ENCODE measurements at regions not wholly inside any gene's neighbourhood (a gene's known extent, or its start where the extent isn't known, plus 50 kb on each side); places are given as distances from the start of the nearest gene placed in this dataset.

DNA sequence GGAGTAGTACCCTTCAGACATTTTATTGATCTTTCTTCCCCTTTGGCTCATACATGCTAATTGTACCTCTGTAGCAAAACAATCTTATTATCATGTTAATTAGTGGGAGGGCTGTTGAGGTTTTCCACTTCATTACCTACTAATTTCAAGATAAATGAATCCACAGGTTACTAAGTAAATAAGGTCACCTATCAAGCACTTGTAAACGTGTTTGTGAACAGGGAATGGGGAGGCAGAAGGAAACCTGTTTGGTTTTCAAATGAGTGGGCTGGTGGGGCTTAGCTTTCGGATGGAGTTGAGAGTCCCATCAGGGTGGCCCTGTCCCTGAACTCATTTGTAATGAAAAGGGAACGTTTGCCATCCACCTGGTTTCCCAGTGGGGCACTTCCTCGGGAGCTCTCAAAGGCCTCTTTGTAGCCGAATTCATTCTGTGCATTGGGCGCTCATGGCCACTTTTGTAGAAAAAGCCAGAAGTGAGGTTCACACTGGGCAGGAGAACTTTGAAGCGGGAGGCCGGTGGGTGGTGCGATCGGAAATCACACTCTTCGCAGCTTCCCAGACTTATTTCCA lies 419.8 kb upstream of the NR2F2 start:
- DNase-seq: peak; percentile 38

DNA sequence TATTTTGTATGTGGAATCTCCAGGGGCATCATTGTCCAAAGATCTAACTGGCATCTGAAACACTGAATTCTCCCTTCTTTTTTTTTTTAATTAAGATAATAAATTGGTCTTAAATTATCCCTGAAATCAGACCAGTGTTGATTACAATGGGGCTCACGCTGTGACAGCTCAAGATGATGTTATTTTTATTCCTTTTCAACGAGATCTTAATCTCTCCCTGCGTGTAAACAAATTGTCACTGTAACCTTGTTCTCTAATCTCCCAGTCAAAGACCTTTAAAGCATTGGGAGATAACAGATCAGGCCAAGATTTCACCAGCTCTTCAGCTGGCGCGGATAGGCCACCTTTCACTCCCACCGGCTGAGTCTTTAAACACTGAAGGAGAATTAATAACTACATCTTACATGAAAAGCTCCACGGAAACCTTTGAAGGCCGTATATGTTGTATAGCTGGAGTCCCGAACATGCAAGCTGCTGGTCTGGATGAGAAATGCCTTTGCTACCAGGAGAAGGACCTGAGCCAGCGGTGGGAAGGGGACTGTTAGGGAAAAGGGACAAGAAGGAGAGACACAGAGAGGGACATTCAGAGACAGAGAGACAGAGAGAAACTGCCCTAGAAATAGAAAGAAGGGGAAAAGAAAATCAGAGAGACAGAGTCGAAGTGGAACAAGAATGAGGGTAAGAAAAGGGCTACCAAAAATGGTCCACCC lies 418.8 kb upstream of the NR2F2 start:
- DNase-seq: no peak

DNA sequence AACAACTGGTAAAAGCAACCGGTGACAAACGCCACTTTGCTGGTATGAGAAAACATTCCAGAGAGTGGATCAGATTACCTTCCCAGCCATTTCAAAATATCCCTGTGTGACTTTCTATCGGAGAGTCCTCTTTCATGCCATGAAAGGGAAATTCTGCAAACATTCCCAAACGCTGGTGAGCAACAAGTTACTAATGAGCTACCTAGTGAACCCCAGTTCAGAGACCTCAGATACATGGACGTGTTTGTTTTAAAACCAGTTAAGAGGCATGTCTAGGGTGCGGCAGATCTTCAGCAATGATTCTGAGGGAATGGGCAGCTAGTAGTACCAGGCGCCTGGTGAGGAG lies 418.2 kb upstream of the NR2F2 start:
- DNase-seq: no peak

DNA sequence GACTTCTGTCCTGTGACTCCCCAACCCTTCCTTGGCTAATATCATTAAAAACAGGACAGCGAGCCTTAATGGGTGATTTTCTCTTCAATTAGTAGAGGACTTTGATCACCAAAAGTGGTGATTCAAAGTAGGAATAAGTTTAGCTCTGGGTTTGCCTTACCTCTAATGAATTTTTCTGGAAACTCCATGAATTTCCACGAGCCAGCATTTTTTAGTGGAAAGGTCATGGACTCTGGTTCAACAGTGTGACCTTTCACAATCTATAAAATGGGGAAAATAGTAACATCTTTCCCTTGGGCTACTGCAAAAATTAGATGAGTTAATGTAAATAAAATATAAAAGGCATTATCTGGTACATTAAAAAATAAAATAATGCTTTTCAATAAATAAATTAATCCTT lies 417.8 kb upstream of the NR2F2 start:
- DNase-seq: no peak

DNA sequence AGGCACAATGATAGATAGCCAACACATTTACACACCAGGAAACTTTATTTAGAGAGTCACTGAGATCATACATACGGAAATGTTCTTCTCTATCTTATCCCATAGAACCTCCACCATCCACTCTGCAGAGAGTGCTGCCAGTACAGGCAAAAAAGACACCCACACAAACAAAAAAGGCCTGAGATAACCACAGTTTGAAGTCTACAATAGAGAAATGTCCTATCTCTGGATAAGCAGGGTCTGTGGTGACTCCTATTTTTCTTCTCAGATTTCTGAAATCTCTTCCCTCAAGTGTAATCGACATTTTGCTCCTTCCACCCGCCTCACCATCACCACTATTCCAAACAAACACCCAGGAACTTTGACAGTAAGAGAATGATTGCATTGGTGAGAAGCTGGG lies 413.9 kb upstream of the NR2F2 start:
- DNase-seq: no peak

DNA sequence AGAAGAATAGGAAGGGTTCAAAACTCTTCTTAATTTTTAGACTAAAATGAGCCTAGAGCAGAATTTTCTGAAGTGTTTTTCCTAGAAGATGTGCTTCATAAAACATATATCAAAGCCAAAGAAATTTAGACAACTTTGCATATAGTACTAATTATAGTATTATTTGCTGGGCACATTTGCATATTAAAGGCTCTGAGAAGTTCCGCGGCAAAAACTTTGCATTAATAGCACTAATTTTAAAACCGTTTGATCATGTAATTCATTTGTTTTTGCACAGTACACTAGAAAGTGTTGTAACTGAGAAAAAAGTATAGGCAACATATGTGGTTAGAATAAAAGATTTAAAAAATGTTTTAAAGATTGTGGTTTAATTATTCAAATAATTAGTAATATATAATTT lies 412.0 kb upstream of the NR2F2 start:
- no peak for DNase-seq

DNA sequence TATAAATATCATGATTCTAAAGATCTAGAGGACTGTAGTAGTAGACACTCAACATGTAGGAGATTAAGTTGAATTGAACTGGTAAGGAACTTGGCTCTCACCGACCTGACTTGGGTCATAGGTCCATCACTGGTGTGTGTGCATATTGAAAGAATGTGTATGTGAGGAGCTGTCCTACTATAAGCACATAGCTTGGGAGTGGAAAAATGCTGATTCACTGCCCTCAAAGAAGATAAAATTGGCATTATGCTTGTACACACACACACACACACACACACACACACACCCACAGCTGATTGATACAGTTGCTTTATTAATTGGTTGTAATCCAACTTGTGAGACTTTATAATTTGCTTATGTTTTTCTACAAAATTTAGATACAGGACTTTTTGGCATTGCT lies 411.0 kb upstream of the NR2F2 start:
- no peak for DNase-seq

DNA sequence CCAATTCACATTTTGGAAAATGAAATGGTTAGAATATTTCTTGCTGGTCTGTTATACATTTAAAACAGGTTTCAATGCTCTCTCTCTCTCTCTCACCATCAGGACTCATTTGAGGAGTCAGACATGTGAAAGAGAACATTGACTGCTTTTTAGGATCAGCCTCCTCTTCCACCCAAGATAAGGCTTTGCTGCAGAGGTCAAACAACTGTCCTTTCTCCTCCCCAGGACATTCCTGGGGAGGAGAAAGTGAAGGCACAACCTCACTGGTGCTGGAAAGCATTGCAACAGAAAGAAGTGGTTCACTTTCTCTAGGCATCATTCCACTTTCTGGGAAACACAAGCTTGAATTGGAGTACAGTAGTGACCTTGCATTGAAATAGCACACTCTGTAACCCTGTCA lies 409.1 kb upstream of the NR2F2 start:
- no peak for DNase-seq

DNA sequence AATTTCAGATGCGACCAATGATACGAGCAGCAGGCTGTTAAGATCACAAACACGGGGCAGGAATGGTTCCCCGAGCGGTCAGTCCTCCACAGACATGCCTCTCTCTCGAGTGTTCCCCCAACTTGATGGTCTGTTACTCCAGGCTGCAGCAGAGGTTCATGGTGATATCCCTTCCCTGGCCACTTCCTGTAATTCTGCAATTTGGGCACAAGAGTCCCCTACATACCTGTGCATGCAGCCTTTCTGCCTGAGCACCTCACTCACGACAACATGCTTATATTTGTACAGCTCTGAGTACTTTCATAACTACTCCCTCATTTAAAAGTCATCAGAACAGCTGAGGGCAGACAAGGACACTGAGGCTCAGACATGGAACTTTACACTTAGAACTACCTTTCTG lies 408.1 kb upstream of the NR2F2 start:
- DNase-seq: no peak

DNA sequence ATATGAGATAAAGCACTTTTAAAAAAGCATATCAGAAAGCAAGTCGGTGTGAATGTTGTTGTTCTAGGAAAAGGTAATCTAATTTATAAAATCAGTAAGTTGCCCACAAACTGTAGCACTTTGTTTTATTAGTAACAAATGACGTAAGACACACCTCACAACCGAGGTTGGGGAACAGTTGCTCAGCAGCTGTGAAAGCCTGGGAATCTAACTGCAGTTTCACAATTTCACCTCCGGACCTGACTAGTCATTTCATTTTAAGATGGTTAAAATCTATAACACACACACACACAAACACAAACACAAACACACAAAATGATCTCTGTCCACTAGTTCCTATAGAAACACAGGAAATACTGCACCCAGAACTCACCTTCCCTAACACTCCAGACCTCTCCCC lies 406.7 kb upstream of the NR2F2 start:
- DNase-seq: no peak

DNA sequence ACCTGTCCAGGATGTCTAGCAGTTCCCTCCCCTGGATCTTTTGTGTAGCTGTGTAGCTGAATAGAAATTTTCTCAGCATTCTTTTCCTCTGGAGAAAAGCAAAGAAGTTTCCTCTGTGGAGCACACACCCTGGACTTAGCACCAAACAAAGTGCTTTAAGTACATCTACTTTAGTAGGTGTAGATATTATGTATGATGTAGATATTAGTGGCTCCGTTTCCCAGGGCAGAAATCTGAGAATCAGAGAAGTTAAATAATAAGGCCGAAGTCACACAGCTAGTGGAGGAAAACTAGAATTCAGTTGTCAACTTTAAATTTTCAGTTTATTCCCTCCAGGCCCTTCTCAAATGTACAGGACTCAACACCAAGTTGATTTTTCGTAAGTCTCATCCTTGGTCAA lies 401.7 kb upstream of the NR2F2 start:
- no peak for DNase-seq

DNA sequence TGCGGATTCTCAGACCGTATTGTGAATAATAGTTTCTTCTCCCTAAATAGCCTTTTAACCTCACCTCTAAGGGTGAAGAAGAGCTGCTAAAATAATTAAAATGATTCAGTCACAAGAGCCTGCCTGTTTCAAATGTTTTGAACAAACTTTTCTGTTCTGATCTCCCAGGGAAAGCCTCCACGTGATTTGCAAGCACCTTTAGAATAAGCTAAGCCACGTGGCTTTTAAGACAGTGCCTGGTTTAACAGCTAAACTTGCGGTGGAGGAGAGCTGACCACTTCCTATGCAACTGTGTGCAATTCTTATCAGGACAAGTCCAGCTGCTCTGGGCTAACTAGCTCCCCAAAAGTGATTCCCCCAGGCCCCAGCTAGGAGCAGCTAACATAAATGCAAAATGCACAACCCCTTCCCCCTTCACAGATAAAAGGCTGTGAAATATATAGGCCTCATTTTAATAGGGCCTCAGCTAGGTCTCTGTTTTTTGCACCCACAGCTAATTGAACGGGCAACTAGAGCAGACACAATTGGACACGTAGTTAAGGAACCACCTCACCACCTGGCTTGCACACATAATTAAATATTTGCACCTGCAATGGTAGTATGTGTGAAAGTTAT lies 401.2 kb upstream of the NR2F2 start:
- peak; percentile 20 for DNase-seq

DNA sequence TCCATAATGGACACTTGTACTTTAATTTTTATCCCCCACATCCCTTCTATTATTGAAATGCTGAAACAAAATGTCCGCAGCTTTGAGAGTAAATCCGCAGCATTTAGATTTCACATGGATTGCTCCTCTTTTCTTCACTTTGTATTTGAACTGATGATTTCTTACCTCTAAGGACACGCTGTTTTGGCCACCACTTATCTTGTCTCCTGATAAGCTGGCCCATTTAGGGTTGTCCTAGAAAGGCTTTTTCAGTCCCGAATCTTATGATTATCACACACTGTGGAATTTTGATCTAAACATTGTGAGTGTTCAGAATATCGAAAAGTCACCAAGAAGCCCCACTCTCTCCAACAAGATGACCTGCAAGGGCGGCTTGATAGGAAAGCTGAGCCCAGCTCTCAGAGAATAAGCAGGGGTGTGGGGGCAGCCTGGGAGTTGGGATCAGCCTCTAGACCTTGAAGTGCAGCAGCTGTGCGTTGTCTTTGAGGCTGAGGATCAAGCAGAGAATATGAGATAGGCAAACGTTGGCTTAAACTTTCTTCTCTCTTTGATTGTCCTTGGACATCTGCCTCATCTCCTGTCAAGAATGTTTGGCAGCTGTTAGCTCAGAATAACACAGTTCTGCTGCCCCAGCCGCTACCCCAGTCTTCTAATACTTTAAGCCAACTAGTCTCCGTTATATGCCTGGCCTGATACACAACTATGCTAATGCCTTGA lies 399.7 kb upstream of the NR2F2 start:
- DNase-seq: no peak

DNA sequence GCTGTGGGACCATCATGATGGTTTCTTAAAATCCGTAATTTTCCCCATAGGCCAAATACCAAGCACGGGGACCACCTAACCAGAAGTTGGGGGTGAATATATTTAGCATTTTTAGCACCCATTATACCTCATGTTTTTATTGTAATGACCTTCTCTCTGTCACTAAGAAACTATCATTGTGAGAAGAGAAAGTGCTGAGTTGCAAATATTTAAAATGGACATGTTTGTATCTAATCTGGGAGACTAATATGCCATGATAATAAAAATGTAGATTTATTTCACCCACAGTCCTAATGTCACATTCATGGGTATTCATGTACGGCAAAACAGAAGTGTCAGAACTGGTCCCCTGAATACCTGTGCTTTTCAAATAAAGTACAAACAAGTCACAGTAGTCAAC lies 398.9 kb upstream of the NR2F2 start:
- DNase-seq: no peak

DNA sequence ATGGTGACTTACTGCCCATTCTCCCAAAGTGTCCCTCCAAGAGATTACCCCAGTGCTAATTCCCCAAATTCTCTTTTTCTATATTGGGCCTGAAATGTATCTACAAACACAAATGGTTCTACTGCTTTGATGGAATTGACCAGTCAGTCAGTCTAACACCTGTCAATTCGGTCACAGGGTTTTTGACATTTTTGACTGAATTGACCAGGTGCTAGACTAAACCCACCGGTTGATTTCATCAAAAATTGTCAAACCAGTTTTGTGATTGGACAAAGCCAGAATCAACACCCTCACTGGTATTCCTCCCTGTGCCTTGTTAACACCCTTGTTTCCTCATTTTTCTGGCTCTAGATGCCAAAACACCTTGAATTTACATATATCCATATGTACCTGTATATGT lies 398.4 kb upstream of the NR2F2 start:
- no peak for DNase-seq

DNA sequence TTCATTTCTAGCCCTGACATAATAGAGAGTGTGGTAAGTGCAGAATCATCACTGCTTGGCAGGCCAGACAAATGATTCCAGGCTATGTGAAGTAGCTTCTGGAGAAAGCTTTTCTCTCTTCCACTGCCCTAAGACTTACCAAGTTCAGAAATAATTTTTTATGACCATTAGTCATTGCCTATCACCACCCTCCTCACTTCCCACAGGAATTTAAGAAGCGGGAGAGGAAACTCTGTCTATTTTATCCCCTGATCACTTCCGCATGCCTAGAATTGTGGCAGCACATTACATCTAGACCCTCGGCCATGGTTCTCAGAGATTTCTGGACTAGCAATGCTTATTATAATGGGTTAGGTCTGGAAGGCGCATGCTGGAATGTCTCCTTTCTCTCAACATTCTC lies 397.8 kb upstream of the NR2F2 start:
- no peak for DNase-seq

DNA sequence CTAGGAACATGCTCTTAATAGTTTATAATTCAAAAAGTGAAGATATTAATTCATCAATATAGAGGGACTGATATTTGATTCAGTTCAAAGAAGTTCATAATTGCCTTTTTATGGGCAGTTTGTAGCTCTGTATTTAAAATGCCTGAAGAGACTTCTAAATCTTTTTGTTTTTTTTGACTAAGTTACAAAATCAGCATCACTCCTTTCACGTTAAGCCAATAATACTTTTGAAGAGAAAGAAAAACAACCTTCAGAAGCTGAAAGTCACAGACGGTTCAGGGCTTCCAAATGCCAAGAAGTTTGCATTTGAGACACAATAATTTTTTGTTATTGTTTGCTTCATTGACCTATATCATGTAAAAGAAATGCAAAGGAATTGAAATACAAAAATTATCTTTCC lies 394.6 kb upstream of the NR2F2 start:
- no peak for DNase-seq

DNA sequence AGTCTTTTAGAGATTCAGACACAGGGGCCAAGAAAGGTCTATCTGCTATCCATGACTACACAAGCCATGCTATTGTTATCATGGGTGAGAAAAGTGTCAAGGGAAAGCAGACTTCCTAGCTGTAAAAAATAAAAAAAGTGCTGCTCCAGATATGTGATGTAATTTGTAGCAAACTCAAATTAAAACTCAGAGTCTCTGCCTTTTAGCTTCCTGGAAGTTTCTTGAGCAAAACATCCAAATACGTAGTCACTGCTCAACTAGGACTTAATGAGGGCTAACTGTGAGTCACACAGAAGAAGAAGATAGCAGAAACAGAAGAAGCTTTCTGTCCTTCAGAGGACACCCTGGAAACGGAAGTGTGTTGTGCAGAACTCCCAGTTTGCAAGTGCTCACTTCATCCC lies 393.4 kb upstream of the NR2F2 start:
- no peak for DNase-seq

DNA sequence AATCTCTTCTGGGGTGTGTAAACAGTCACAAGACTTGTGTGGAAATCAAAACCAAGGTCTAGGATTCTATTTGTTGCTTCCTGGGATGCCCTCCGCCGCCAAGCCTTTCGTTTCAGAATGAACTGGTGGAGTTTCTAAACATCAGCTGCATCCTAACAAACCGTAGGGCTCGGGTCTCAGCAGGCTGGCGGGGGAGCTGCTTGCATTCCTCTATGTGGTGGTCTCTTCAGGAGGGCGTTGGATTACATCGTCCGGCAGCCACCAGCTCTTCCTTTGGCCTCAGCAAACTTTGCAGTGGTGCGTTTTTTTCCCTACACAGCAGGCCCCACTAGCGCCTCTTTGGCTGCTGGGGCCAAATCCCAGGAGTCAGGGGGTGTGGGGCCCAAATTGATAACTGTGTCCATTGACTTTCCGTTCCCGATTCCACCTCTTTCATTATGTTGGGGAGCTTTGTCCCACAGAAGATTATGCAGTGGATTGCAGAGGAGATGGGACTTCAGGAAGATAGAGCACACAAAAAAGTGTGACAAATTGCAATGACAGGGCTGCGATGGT lies 390.0 kb upstream of the NR2F2 start:
- no peak for DNase-seq

DNA sequence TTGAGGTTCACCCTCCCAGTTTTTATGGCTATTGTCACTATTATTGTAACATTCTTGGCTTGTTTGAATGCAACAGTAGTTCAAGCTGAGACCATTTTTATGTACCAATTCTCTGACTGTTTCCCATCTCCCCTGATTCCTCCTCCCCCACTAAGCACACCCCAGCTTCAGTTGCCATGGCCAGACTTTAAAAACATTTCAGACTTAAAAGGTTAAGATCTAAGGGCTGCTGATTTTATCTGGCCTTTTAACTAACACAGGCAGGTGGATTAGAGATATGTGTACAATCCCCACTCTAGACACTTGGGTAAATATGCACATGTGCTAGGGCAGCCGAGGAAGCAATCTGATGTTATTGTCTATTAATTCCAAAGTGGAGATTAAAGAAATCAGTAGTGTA lies 386.3 kb upstream of the NR2F2 start:
- peak; percentile 21 for DNase-seq

DNA sequence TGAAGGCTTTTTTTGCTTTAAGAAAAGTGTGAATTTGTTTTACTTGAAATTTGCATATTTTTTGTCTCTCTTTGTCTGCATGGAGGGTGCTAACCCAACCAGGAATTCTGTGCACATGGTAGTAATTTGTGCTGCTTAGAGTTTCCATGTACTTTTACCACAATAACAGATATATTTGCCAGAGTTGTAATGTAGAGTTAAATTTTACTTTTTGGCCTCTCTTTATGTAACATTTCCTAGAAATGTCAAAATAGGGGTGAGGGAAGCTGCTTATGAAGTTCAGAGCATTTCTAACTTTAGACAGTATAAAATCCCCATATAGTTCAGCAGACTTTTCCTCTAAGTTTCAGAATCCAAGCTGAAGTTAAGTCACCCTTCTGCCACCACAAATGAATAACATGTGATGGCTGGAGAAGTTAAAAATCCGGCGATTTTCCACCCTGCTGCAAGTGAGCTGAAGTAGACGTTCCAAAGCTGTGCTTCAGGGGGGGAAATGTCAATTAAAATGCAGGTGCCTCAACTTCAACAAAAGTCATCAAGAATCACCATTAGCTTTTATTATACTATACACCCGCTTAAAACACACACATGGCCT lies 385.7 kb upstream of the NR2F2 start:
- no peak for DNase-seq

DNA sequence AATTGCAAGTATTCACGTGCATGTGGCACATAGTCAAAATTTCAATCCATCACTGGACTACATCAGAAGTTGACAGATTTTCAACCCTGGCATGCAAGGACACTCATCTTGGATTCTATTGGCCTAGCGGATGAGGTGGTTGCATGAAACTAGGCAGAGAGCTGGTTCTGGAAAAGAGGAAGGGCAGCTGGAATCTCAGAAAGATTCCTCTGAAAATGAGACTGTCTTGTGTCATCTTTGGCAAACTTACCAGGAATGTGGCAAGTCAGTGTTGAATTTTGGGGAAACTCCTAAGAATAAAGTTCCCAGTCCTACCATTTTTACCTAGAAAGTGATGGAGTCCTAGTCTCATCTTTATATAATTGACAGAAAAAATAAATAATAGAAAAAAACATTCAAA lies 384.3 kb upstream of the NR2F2 start:
- no peak for DNase-seq

DNA sequence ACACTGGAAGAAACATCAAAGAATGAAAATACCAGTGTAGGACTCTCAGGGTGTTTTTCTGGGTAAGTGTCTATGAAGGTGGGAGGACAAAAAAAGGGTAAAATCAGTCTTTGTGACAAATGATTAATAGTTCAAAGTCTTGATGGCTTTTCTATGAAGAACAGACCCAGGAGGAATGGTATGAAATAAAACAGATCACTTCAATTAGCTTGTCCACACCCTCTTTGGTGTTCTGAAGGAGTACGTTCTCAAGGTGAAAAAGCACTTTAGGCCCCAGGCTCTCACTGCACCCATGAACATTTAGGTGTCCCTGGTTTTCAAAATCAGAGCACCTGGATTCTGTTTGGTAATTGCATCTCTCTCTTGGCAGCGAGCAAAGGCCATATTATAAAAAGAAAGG lies 383.6 kb upstream of the NR2F2 start:
- DNase-seq: no peak

DNA sequence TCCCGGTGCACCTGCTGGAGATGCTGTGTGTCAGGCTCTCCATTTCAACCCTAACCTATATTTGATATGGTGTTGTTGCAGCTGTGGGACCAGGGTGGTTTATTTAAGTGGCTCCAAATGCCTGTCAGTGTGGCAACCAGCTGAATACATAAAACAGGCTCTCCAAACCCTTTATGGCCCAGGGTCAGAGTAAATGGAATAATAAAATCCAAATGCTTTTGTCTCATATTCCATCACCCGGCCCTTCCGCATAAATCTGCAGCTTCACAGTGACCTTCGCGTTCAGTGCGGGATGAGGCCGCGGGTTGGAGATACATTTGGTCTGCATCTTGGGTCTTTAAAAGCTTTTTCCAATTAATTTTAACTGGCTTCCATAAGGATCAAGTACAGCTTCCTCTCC lies 382.1 kb upstream of the NR2F2 start:
- peak; percentile 61 for DNase-seq
